B cell (primary cell): ENCODE measurements at regions not wholly inside any gene's neighbourhood (a gene's known extent, or its start where the extent isn't known, plus 50 kb on each side); places are given as distances from the start of the nearest gene placed in this dataset.

ENCODE experiments used
- ATAC-seq: fragments of 200-7000 bp; cut with Tn5 transposase; one replicate; pipeline ENCODE4 v1.10.0; 2021; ENCODE audit warnings: low read depth, mild to moderate bottlenecking, moderate number of reproducible peaks, moderate library complexity
- CTCF ChIA-PET: fragments of 350-600 bp; sonication (Branson Sonifier 250); formaldehyde crosslinking; loops from one replicate; lab custom pipeline; 2021; ENCODE audit warnings: antibody characterized with exemption, inconsistent platforms; lab: Charles Lee
- POLR2A ChIA-PET: fragments of 350-600 bp; sonication (Branson Sonifier 250); formaldehyde crosslinking; loops from one replicate; lab custom pipeline; 2021; ENCODE audit warnings: antibody characterized with exemption; lab: Charles Lee
- DNase-seq: peaks from one replicate; pipeline ENCODE4 v3.0.0; 2013
- H2AFZ ChIP-seq: 2 replicates; pipeline ENCODE4 v1.6.1; 2012; ENCODE audit warnings: mild to moderate bottlenecking, low read depth, low read length; ENCODE audit not compliant: insufficient read depth, poor library complexity, severe bottlenecking
- H3K27ac ChIP-seq, 2 donors: 1 replicate in 1 of 2; 2 replicates in 1 of 2; pipeline ENCODE4 v1.5.1; 2012 to 2013; ENCODE audit warnings: low read length in 2 of 2, mild to moderate bottlenecking in 2 of 2, moderate library complexity in 1 of 2
- H3K27me3 ChIP-seq, 4 experiments: fragments of 200-600 bp in 1 of 4; sonication (generic) in 1 of 4; replicated peaks in 1 of 4; 1 replicate in 2 of 4; 2 replicates in 2 of 4; pipeline versions ENCODE4 v1.6.1 to v1.7.0; 2013 to 2016; ENCODE audit warnings: low read length in 3 of 4, mild to moderate bottlenecking in 2 of 4, mixed read lengths in 1 of 4, moderate library complexity in 1 of 4; ENCODE audit not compliant: insufficient read depth in 4 of 4, control insufficient read depth in 3 of 4; ENCODE audit errors: control extremely low read depth in 1 of 4
- H3K36me3 ChIP-seq, 2 experiments: replicated peaks in 1 of 2; 1 replicate in 1 of 2; 2 replicates in 1 of 2; pipeline versions ENCODE4 v1.6.1 to v1.7.1; 2013; ENCODE audit warnings: low read length in 1 of 2; ENCODE audit not compliant: insufficient read depth in 2 of 2, control insufficient read depth in 1 of 2; ENCODE audit errors: control extremely low read depth in 1 of 2, extremely low read depth in 1 of 2
- H3K4me1 ChIP-seq, 2 donors: fragments of 200-600 bp in 1 of 2; sonication (generic) in 1 of 2; 1 replicate in 1 of 2; 2 replicates in 1 of 2; pipeline versions ENCODE4 v1.5.1 to v1.6.1; 2013 to 2017; ENCODE audit warnings: low read length in 2 of 2; ENCODE audit not compliant: control insufficient read depth in 2 of 2, insufficient read depth in 2 of 2
- H3K4me2 ChIP-seq: replicated peaks from 2 replicates; pipeline ENCODE3; 2012; ENCODE audit warnings: mild to moderate bottlenecking, low read depth, low read length; ENCODE audit not compliant: poor library complexity, severe bottlenecking
- H3K4me3 ChIP-seq, 5 experiments: fragments of 200-600 bp in 1 of 5; sonication (generic) in 1 of 5; 1 replicate in 3 of 5; 2 replicates in 2 of 5; pipeline versions ENCODE4 v1.5.1 to v1.7.0; 2011 to 2016; ENCODE audit warnings: low read length in 4 of 5, mild to moderate bottlenecking in 4 of 5, low read depth in 2 of 5, control low read depth in 1 of 5, moderate library complexity in 1 of 5; ENCODE audit not compliant: insufficient read depth in 1 of 5; ENCODE audit errors: control extremely low read depth in 1 of 5, extremely low read depth in 1 of 5
- H3K79me2 ChIP-seq: fragments of 200-600 bp; sonication (generic); one replicate; pipeline ENCODE4 v1.6.0; 2016; ENCODE audit warnings: low read length; ENCODE audit not compliant: control insufficient read depth, insufficient read depth
- H3K9ac ChIP-seq: fragments of 200-600 bp; sonication (generic); 2 replicates; pipeline ENCODE4 v1.6.1; 2017; ENCODE audit warnings: mild to moderate bottlenecking, low read length, moderate library complexity
- H3K9me3 ChIP-seq, 3 donors: one replicate each; pipeline versions ENCODE4 v1.6.1 to v1.7.1; 2013; ENCODE audit warnings: low read length in 2 of 3; ENCODE audit not compliant: control insufficient read depth in 2 of 3, insufficient read depth in 1 of 3; ENCODE audit errors: control extremely low read depth in 1 of 3
- H4K20me1 ChIP-seq: 2 replicates; pipeline ENCODE4 v1.6.0; 2012; ENCODE audit warnings: mild to moderate bottlenecking, low read length; ENCODE audit not compliant: insufficient read depth, control insufficient read depth, poor library complexity, severe bottlenecking
- H3K27ac Mint-ChIP-seq: one replicate; pipeline ENCODE4 v1.8.0; 2021; ENCODE audit warnings: mixed read lengths
- H3K27me3 Mint-ChIP-seq: one replicate; pipeline ENCODE4 v1.8.0; 2021; ENCODE audit warnings: mixed read lengths
- H3K4me1 Mint-ChIP-seq: one replicate; pipeline ENCODE4 v1.8.0; 2021; ENCODE audit warnings: mixed read lengths
- H3K4me3 Mint-ChIP-seq: one replicate; pipeline ENCODE4 v1.8.0; 2021; ENCODE audit warnings: mixed read lengths
- H3K9me3 Mint-ChIP-seq: one replicate; pipeline ENCODE4 v1.8.0; 2022; ENCODE audit warnings: mixed read lengths; ENCODE audit not compliant: insufficient read depth
- CTCF ChIP-seq: fragments of 200-600 bp; IDR thresholded peaks from one replicate; pipeline ENCODE4 v1.8.0; 2022; ENCODE audit warnings: antibody characterized with exemption, mild to moderate bottlenecking
- EZH2 ChIP-seq: IDR thresholded peaks from 2 replicates; pipeline ENCODE4 v1.6.1; 2012; ENCODE audit warnings: borderline replicate concordance, low read depth, mild to moderate bottlenecking, moderate library complexity, low read length; ENCODE audit not compliant: insufficient read depth, poor library complexity, severe bottlenecking
- WGBS: methylation state at CpG from one replicate; pipeline ENCODE4 v1.1.5; 2013; ENCODE audit warnings: missing lambda C conversion rate; ENCODE audit not compliant: insufficient coverage; 5-methylcytosine and 5-hydroxymethylcytosine counted together
- intact Hi-C: fragments of 100-400 bp; cut with micrococcal nuclease; formaldehyde crosslinking; loops from one replicate; pipeline ENCODE4 v1.10.0; 2022

GRCh38 chr2:235263205-235264120 lies 230.4 kb upstream of the AGAP1 start:
- Mint-ChIP-seq H3K27ac (no peak overlapping the region), H3K4me3 (no peak overlapping the region), H3K9me3 (no peaks in the 10 kb centered on the region), H3K4me1 (no peaks in the 10 kb centered on the region), H3K27me3 (peaks cover 39% of the 10 kb centered on the region)
- CTCF ChIA-PET, result no interaction called here
- TF ChIP-seq CTCF (no peak), EZH2 (no peak)
- H3K4me2 ChIP-seq, result no peak overlapping the region
- no peak overlapping the region for H3K27ac ChIP-seq
- WGBS, result 72% methylated on average over 17 of the region's 28 CpGs
- H3K9me3 ChIP-seq, result peaks cover 0 to 8% (median 0%) of the 10 kb centered on the region in 3 donors
- H3K4me1 ChIP-seq, result no peaks in the 10 kb centered on the region
- H3K79me2 ChIP-seq, result no peaks in the 10 kb centered on the region
- ATAC-seq, result no peak
- no peak for DNase-seq
- peaks cover 0 to 1% (median 0%) of the 10 kb centered on the region in 4 experiments for H3K27me3 ChIP-seq
- no peaks in the 10 kb centered on the region for H4K20me1 ChIP-seq
- H3K36me3 ChIP-seq, result no peaks in the 10 kb centered on the region
- no peak overlapping the region for H3K4me3 ChIP-seq
- no peak overlapping the region for H3K9ac ChIP-seq
- intact Hi-C loops, result no loop called here
- H2AFZ ChIP-seq, result no peak overlapping the region
- POLR2A ChIA-PET, result no interaction called here

- TF ChIP-seq EZH2 (no peak), CTCF (no peak)
- Histone ChIP-seq H3K4me1 (no peaks in the 10 kb centered on the region), H4K20me1 (no peaks in the 10 kb centered on the region), H3K4me2 (no peak overlapping the region), H3K36me3 (no peaks in the 10 kb centered on the region), H3K27ac (no peak overlapping the region), H3K4me3 (no peak overlapping the region), H3K27me3 (peaks cover 0 to 3% (median 0%) of the 10 kb centered on the region in 4 experiments), H2AFZ (no peak overlapping the region), H3K9me3 (peaks cover 0 to 8% (median 0%) of the 10 kb centered on the region in 3 donors), H3K79me2 (no peaks in the 10 kb centered on the region), H3K9ac (no peak overlapping the region)
- CTCF ChIA-PET, result no interaction called here
- WGBS, result no CpG with 5 or more reads among the region's 1 CpG
- Mint-ChIP-seq H3K4me3 (no peak overlapping the region), H3K27me3 (peaks cover 41% of the 10 kb centered on the region), H3K27ac (no peak overlapping the region), H3K4me1 (no peaks in the 10 kb centered on the region), H3K9me3 (no peaks in the 10 kb centered on the region)
- POLR2A ChIA-PET, result no interaction called here
- DNase-seq (no peak), ATAC-seq (no peak)
- intact Hi-C loops, result no loop called here
Observed at GRCh38 chr2:235264121-235264493, 229.7 kb upstream of the AGAP1 start.
